SK-N-MC (cell line): ENCODE measurements at regions not wholly inside any gene's neighbourhood (a gene's known extent, or its start where the extent isn't known, plus 50 kb on each side); places are given as distances from the start of the nearest gene placed in this dataset.
"Not testable (repeated sequence)": the region's sequence is repeated elsewhere in the genome, so short reads cannot be mapped to it uniquely, and the experiment has no call there.

Source experiments
- DNase-seq: peaks from one replicate; pipeline ENCODE4 v3.0.0-alpha.2; 2011; ENCODE audit warnings: low read depth, low spot score
- H3K27ac ChIP-seq: fragments of 200-600 bp; sonication (generic); 2 replicates; pipeline ENCODE4 v1.5.1; 2016; ENCODE audit warnings: mixed run types
- H3K36me3 ChIP-seq: fragments of 200-600 bp; sonication (generic); 2 replicates; pipeline ENCODE4 v1.6.1; 2017; ENCODE audit warnings: antibody characterized with exemption, low read length, mixed read lengths; ENCODE audit not compliant: insufficient read depth
- H3K4me3 ChIP-seq: fragments of 200-600 bp; sonication (generic); 2 replicates; pipeline ENCODE4 v1.5.1; 2016
- H3K9ac ChIP-seq: fragments of 200-600 bp; sonication (generic); 2 replicates; pipeline ENCODE4 v1.8.0; 2017; ENCODE audit warnings: mixed run types, mixed read lengths; ENCODE audit not compliant: insufficient read length
- H3K9me3 ChIP-seq: fragments of 200-600 bp; sonication (generic); 2 replicates; pipeline ENCODE4 v1.6.1; 2017; ENCODE audit warnings: low read depth, mild to moderate bottlenecking, antibody characterized with exemption, low read length, moderate library complexity, mixed read lengths
- EZH2 ChIP-seq: fragments of 200-600 bp; sonication (generic); IDR thresholded peaks from one replicate; pipeline ENCODE4 v1.6.1; 2017; ENCODE audit warnings: antibody characterized with exemption
- FOXP2 ChIP-seq: optimal IDR thresholded peaks from 2 replicates; pipeline ENCODE3; 2011; ENCODE audit warnings: mild to moderate bottlenecking, moderate library complexity; ENCODE audit not compliant: insufficient read depth; ENCODE audit errors: extremely low read length, control extremely low read depth
- POLR2AphosphoS5 ChIP-seq: IDR thresholded peaks from 2 replicates; pipeline ENCODE4 v1.6.1; 2012; ENCODE audit warnings: mild to moderate bottlenecking, low read depth, low read length, borderline replicate concordance

DNA sequence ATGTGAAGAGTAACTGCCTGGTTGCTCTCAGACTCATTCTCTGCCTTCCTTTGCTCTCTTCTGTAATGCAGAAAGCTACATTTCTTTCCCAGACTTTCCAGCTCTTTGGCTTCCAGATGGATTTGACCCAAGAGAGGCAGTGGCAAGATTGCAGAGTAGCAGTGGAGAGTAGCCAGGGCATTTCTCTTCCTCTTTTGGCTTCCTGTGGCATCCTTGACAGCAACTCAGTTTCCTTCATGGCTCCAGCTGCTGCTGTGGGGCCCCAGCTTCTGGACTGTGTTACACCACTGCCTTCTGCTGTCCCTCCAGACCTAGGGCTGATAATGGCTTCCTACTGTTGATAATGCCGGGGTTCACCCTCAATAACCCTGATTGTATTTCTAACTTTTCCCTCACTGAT lies 469.4 kb upstream of the SPRED2 start:
- Histone ChIP-seq H3K27ac (no peak overlapping the region), H3K4me3 (no peak overlapping the region), H3K9ac (no peak overlapping the region), H3K36me3 (no peaks in the 10 kb centered on the region), H3K9me3 (no peaks in the 10 kb centered on the region)
- no peak for DNase-seq
- no peak for TF ChIP-seq FOXP2
- no peak for TF ChIP-seq POLR2AphosphoS5
- TF ChIP-seq EZH2: no peak

DNA sequence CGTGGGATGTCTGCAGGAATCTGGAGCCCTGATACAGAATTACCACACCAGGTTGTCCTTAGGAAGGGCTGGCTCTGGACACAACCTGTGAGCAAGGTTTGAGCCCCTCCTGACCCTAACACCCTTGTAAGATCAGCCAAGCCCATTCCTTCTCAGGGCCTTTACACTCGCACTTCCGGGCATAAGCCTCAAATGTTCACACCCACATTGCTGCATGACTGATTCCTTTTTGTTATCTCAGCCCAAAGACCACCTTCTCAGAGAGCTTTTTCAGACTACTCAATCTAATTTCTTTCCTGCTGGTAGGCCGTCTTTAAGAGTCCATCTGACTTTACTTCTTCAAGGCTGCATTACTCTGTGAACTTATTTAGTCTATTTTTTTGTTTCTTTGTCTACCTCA lies 464.0 kb upstream of the SPRED2 start:
- no peak for DNase-seq
- Histone ChIP-seq H3K4me3 (no peak overlapping the region), H3K9ac (no peak overlapping the region), H3K36me3 (no peaks in the 10 kb centered on the region), H3K27ac (no peak overlapping the region), H3K9me3 (no peaks in the 10 kb centered on the region)
- TF ChIP-seq EZH2 (no peak), POLR2AphosphoS5 (no peak), FOXP2 (no peak)

- not testable (repeated sequence) for H3K9ac ChIP-seq, H3K36me3 ChIP-seq, H3K4me3 ChIP-seq, H3K27ac ChIP-seq, DNase-seq, H3K9me3 ChIP-seq
Observed at GRCh38 chr2:65890131-65890530, 457.7 kb upstream of the SPRED2 start.

DNA sequence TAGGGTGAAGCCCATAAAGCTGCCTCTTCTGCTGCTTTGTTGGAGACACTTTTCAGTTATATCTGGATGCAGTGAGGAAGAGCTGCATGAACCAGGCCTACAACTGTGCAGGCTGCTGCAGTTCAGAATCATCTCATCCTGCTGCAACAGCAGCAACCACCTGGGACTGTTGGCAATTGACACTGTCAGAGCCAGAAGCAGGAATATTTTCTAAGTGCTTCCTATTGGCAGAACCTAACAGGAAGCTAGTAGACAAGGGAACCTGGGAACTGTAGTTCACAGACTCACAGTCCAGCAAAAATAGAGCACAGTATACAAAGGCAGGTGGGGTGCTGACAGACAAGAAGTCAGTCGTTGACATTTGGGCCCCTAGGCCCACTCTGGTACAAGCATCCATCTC lies 452.9 kb upstream of the SPRED2 start:
- H3K27ac ChIP-seq: no peak overlapping the region
- H3K9ac ChIP-seq: no peak overlapping the region
- no peak for DNase-seq
- no peaks in the 10 kb centered on the region for H3K36me3 ChIP-seq
- no peak for TF ChIP-seq POLR2AphosphoS5
- no peak for TF ChIP-seq FOXP2
- no peak for TF ChIP-seq EZH2
- no peak overlapping the region for H3K4me3 ChIP-seq
- H3K9me3 ChIP-seq: no peaks in the 10 kb centered on the region

- Histone ChIP-seq H3K9me3 (no peaks in the 10 kb centered on the region), H3K4me3 (no peak overlapping the region), H3K27ac (no peak overlapping the region; the same call in 1 of the 2 replicates), H3K36me3 (no peaks in the 10 kb centered on the region), H3K9ac (no peak overlapping the region)
- TF ChIP-seq FOXP2 (no peak), POLR2AphosphoS5 (no peak), EZH2 (no peak)
- no peak for DNase-seq
Observed at GRCh38 chr2:65881592-65881991, 449.2 kb upstream of the SPRED2 start.

DNA sequence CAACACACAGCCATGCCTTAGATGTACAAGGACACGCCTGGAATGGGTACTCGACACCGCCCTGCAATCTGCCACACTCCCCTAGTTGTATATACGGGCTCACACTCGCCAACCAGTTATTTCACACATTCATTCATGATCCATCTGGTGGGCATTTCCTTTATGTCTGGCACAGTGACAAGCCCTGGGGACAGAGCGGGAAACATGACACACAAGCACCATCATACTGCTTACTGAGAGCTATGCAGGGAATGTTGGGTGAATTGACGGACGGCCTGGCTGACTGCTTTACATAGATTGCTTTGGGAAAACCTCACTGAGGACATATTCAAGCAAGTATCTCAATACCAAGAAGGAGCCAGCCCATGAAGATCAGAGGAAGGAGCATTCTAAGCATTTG lies 448.0 kb upstream of the SPRED2 start:
- TF ChIP-seq POLR2AphosphoS5: no peak
- no peak for TF ChIP-seq FOXP2
- Histone ChIP-seq H3K36me3 (no peaks in the 10 kb centered on the region), H3K27ac (no peak overlapping the region), H3K9me3 (no peaks in the 10 kb centered on the region), H3K4me3 (no peak overlapping the region), H3K9ac (no peak overlapping the region)
- DNase-seq: no peak

- no peak overlapping the region for H3K27ac ChIP-seq
- H3K9ac ChIP-seq: no peak overlapping the region
Observed at GRCh38 chr2:65878011-65878340, 445.6 kb upstream of the SPRED2 start.

DNA sequence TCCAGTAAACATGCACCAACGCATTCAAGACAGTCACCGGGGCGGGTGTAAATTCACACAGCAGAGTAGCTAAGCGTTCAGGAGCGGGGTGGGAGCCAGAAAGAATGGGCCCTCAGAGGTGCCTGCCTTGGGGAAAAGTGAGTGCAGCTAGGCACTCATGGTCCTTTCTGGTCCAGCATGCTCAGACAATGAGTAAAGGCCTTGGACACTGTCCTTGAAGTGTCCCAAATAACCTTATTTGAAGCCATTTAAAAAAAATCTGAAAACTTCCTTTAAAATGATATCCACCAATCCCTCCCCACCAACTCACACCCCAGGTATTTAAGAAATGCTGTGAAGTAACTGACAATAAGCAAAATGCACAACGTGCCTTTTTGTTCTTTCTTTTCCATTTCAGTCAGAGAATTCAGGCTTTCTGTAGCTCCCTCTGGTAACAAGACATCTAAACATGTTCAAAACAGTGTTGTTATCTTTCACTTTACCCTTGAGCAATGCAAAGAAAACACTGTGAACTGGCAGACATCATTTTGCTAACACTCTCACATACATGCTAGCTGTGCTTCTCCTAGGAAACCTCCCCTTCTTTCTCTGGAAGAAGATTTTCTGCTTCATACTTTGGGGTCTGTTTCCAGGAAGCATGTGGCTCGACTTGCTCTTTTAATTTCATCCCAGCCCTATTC lies 445.1 kb upstream of the SPRED2 start:
- no peak for DNase-seq

More at GRCh38 chr2:65878011-65878340, 445.6 kb upstream of the SPRED2 start:
- no peak overlapping the region for H3K4me3 ChIP-seq
- TF ChIP-seq POLR2AphosphoS5 (no peak), FOXP2 (no peak), EZH2 (no peak)
- H3K36me3 ChIP-seq: no peaks in the 10 kb centered on the region
- H3K9me3 ChIP-seq: no peaks in the 10 kb centered on the region
- no peak for DNase-seq

GRCh38 chr2:65876114-65876513 lies 443.7 kb upstream of the SPRED2 start:
- H3K9ac ChIP-seq: no peak overlapping the region
- no peaks in the 10 kb centered on the region for H3K36me3 ChIP-seq
- no peak overlapping the region for H3K4me3 ChIP-seq
- no peaks in the 10 kb centered on the region for H3K9me3 ChIP-seq
- no peak for DNase-seq
- H3K27ac ChIP-seq: no peak overlapping the region
- TF ChIP-seq EZH2 (no peak), POLR2AphosphoS5 (no peak), FOXP2 (no peak)

More for the DNA sequence above, 445.1 kb upstream of the SPRED2 start:
- no peak overlapping the region for H3K9ac ChIP-seq
- H3K9me3 ChIP-seq: no peaks in the 10 kb centered on the region
- TF ChIP-seq POLR2AphosphoS5 (no peak), EZH2 (no peak), FOXP2 (no peak)
- no peaks in the 10 kb centered on the region for H3K36me3 ChIP-seq
- H3K27ac ChIP-seq: no peak overlapping the region
- no peak overlapping the region for H3K4me3 ChIP-seq
